ENCODE measurements at regions not wholly inside any gene's neighbourhood (a gene's known extent, or its start where the extent isn't known, plus 50 kb on each side); places are given as distances from the start of the nearest gene placed in this dataset.

- no peak for DNase-seq
These were observed 119.1 kb upstream of the UBE3A start for GRCh38 chr15:25557926-25558325.

GRCh38 chr15:25556136-25556535 is 117.3 kb upstream of the UBE3A start:
- no peak for DNase-seq

- no peak for DNase-seq
These were observed 115.8 kb upstream of the UBE3A start for GRCh38 chr15:25554640-25555039.

- DNase-seq = no peak
These were observed 109.8 kb upstream of the UBE3A start for GRCh38 chr15:25548600-25548999.

DNA sequence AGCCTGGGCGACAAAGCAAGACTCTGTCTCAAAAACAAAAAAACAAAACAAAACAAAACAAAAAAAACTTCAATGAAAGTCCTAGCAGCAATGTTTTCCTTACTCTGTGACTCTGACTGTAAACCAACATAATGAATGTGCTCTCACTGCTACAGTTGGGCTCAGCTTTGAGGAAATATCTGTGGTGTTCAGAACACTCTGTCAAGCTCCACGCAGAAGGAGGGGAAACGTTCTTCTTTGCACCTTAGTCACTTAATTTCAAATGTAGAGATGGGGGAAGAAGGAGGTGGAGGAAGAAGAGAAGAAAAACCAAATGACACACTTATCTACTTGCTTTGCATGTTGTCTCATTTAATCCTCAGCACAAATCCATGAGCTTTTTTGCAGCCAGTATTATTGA is 107.1 kb upstream of the UBE3A start:
- DNase-seq = no peak

DNA sequence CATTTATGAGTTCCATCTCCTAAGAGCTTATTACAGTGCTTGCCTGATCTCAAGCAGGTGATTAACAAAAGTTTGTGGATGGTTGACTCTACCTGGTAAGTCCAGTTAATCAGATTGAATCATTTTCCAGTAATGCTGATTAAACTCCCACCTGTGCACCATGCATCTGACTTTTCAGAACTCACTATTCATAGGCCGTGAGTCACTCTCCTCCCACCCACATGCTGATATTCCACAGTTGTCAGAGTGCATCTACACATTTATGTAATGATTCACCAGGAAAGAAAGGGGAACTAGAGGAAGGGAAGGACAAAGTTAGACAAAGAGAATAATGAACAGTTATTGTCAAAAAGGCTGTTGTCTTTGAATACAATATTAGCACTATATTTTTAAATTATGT is 106.2 kb upstream of the UBE3A start:
- no peak for DNase-seq

GRCh38 chr15:25544076-25544475 is 105.3 kb upstream of the UBE3A start:
- no peak for DNase-seq

GRCh38 chr15:25543196-25543595 is 104.4 kb upstream of the UBE3A start:
- no peak for DNase-seq

- DNase-seq = no peak
These were observed 102.4 kb upstream of the UBE3A start for GRCh38 chr15:25541228-25541627.

- no peak for DNase-seq
These were observed 98.2 kb upstream of the UBE3A start for GRCh38 chr15:25536801-25537611.

DNA sequence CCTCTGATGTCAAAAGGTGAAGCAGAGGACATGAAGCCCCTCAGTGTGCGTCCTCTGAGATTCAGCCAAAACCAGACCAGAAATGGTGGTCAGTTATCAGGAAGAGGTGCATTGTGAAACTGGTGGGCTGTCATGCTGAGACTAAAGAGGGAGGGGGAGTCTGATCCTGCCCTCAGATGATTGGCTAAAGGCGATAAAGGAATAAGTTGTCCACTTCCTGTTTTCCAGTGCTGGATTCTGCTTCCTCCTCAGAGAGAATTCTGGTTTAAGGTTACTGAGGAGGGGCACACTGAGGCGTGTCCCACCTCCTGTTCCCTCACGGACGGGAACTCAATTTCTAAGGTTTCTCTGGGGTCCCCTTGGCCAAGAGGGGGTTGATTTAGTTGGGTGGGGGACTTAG is 97.0 kb upstream of the UBE3A start:
- no peak for DNase-seq

DNA sequence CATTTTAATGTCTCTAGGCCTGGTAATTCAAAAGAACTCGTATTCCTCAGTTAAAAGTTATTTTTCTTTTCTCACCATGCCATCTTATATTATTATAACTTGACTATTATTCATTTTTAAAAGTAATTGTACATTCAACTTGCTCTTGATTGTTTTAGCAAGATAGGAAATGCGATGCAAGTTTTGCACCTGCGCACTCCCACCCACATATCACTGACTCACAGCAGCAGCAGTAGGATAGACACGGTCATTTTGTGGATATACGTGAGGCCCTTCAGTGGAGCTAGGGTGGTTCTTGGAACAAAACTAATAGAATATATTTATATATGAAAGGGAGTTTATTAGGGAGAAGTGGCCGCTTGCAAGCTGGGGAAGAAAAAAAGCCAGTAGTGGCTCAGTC is 95.5 kb upstream of the UBE3A start:
- DNase-seq = no peak

- no peak for DNase-seq
These were observed 93.7 kb upstream of the UBE3A start for GRCh38 chr15:25532269-25533140.

GRCh38 chr15:25529774-25530173 is 91.0 kb upstream of the UBE3A start:
- no peak for DNase-seq

- DNase-seq = no peak
These were observed 88.3 kb upstream of the UBE3A start for GRCh38 chr15:25527118-25527517.

DNA sequence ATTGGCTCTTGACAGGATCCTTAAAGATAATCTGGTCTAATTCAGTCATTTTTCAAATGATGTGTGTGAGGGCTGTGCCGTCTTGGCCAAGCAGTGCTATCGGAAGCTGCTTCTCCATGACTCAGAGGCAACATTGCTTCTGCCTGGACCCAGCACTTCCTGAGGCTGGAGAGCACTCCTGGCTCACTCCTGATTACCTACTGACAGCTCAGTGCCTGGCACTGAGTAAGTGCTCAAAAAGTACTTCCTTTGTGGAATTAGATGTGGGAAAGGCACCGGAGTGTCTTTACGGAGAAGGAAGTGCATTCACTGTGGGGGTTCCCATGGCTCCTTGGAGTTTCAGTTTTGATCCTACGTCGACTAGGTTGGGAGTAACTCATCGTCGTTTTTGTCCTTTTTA is 86.9 kb upstream of the UBE3A start:
- DNase-seq = no peak

DNA sequence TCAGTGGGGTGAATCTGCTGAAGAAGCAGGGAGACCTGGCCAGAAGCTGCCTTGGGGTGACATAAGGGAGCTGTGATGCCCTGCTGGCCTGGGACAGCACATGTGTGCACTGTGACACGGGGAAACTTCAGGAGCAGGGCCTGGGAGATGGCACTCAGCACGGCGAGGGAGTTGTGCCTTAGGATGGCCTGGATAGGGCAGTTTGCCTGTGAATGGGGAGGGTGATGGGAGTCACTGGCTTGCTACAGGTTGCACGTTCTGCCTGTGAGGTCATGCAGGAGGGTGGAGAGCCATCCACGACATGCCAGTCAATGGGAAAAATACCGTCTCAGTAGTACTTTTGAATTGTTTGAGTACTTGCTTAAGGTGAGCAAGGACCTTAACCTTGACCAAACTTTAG is 76.8 kb upstream of the UBE3A start:
- DNase-seq = no peak

GRCh38 chr15:25514522-25514921 is 75.7 kb upstream of the UBE3A start:
- no peak for DNase-seq

- DNase-seq = no peak
These were observed 74.1 kb upstream of the UBE3A start for GRCh38 chr15:25512957-25513356.

GRCh38 chr15:25510146-25510545 is 71.3 kb upstream of the UBE3A start:
- DNase-seq = no peak

DNA sequence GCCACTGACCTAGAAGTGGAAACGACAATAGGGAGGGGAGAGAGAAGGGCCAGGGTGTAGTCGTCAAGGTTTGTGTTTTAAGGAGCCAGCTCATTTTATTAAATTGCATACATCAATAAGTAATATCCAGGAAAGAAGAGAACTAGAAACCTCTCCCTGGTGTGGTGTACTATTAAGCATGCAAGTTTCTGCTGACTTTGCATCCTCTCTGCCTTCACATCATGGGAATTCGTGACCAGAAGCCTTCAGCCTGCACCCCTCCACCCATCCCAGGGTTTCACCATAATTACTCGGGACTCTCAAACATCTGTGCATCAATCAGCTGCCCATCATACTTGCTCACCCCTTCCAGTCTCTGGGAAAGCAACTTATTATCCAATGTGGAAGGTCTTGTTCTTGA is 70.9 kb upstream of the UBE3A start:
- DNase-seq = no peak

GRCh38 chr15:25508369-25509002 is 69.7 kb upstream of the UBE3A start:
- DNase-seq = peak; percentile 5

GRCh38 chr15:25504307-25504706 is 65.5 kb upstream of the UBE3A start:
- DNase-seq = no peak

Measured in inflammatory macrophage treated with lipopolysaccharide for 4 hours (primary cell).